HepG2 (cell line): ENCODE measurements at regions not wholly inside any gene's neighbourhood (a gene's known extent, or its start where the extent isn't known, plus 50 kb on each side); places are given as distances from the start of the nearest gene placed in this dataset.

ENCODE experiments used
- ATAC-seq: fragments of 200-7000 bp; cut with Tn5 transposase; 3 replicates; pipeline ENCODE4 v1.9.1; 2020; ENCODE audit warnings: mild to moderate bottlenecking, moderate library complexity
- BruUV-seq: library from RNA; stranded (reverse); fragments of 400-500 nt; replicated peaks from 2 replicates; lab custom pipeline; 2021; lab: Mats Ljungman, UMichigan
- CTCF ChIA-PET: fragments of 300-600 bp; formaldehyde crosslinking; extraction: SDS; loops from one replicate; lab custom pipeline; 2021; ENCODE audit warnings: low total read pairs, inconsistent platforms, low intra/inter-chr PET ratio; lab: Yijun Ruan, JAX
- POLR2A ChIA-PET: fragments of 350-600 bp; sonication (Branson Sonifier 250); formaldehyde crosslinking; loops from one replicate; lab custom pipeline; 2020; ENCODE audit warnings: antibody characterized with exemption, inconsistent platforms; lab: Yijun Ruan, JAX
- DNase-seq: peaks from one replicate; pipeline ENCODE4 v3.0.0-alpha.2; 2015; ENCODE audit warnings: low spot score
- FAIRE-seq: peaks from 3 replicates; lab custom pipeline; 2011; peaks lifted over from hg19 to GRCh38; lab: Jason Lieb, UNC
- H2AFZ ChIP-seq: one replicate; pipeline ENCODE4 v1.6.1; 2011; ENCODE audit warnings: low read length, inconsistent platforms
- H3K27ac ChIP-seq: fragments of 300-600 bp; 3 replicates; pipeline ENCODE4 v1.8.0; 2011; ENCODE audit warnings: mixed run types, mild to moderate bottlenecking, mixed read lengths, low read length, inconsistent platforms; ENCODE audit not compliant: insufficient read depth; ENCODE audit errors: extremely low read length
- H3K27me3 ChIP-seq, 2 experiments: fragments of 200-600 bp in 1 of 2; 2 replicates in 1 of 2; 3 replicates in 1 of 2; pipeline versions ENCODE4 v1.6.0 to v1.8.0; 2011; ENCODE audit warnings: low read length in 2 of 2, mild to moderate bottlenecking in 2 of 2, moderate library complexity in 2 of 2, inconsistent platforms in 1 of 2; ENCODE audit not compliant: insufficient read depth in 2 of 2, control insufficient read depth in 1 of 2
- H3K36me3 ChIP-seq, 2 experiments: fragments of 200-600 bp in 1 of 2; replicated peaks in 1 of 2; 2 replicates in 1 of 2; 3 replicates in 1 of 2; pipeline versions ENCODE4 v1.5.1 to v1.8.0; 2011; ENCODE audit warnings: low read length in 2 of 2, inconsistent platforms in 1 of 2; ENCODE audit not compliant: insufficient read depth in 2 of 2, control insufficient read depth in 1 of 2
- H3K4me1 ChIP-seq: 2 replicates; pipeline ENCODE4 v1.5.1; 2012; ENCODE audit warnings: low read length, inconsistent platforms; ENCODE audit not compliant: insufficient read depth
- H3K4me2 ChIP-seq: 2 replicates; pipeline ENCODE4 v1.6.0; 2011; ENCODE audit warnings: low read depth, low read length, inconsistent platforms
- H3K4me3 ChIP-seq, 3 experiments: fragments of 200-600 bp in 1 of 3; sonication (generic), shearing (Covaris generic) in 1 of 3; replicated peaks in 1 of 3; 2 replicates each; pipeline ENCODE4 v1.5.1; 2011 to 2016; ENCODE audit warnings: low read length in 3 of 3, inconsistent platforms in 2 of 3, low read depth in 2 of 3, mild to moderate bottlenecking in 2 of 3, control low read depth in 1 of 3, mixed read lengths in 1 of 3; ENCODE audit not compliant: insufficient read depth in 1 of 3
- H3K79me2 ChIP-seq: one replicate; pipeline ENCODE4 v1.6.1; 2011; ENCODE audit warnings: low read length, inconsistent platforms; ENCODE audit not compliant: insufficient read depth
- H3K9ac ChIP-seq: 2 replicates; pipeline ENCODE4 v1.6.0; 2011; ENCODE audit warnings: mild to moderate bottlenecking, low read depth, low read length, inconsistent platforms; ENCODE audit not compliant: insufficient read depth
- H3K9me3 ChIP-seq: 2 replicates; pipeline ENCODE4 v1.5.1; 2012; ENCODE audit warnings: mild to moderate bottlenecking, low read length
- H4K20me1 ChIP-seq: 2 replicates; pipeline ENCODE4 v1.6.0; 2011; ENCODE audit warnings: inconsistent platforms, mild to moderate bottlenecking, low read length, moderate library complexity; ENCODE audit not compliant: insufficient read depth
- ATF2 ChIP-seq: sonication (generic); formaldehyde crosslinking; IDR thresholded peaks from 2 replicates; pipeline ENCODE4 v1.4.0; 2020; ENCODE audit warnings: missing genetic modification reagents
- BRD4 ChIP-seq: sonication (generic); formaldehyde crosslinking; IDR thresholded peaks from 2 replicates; pipeline ENCODE4 v1.4.0; 2020; ENCODE audit warnings: missing genetic modification reagents
- CREB3 ChIP-seq: sonication (generic); formaldehyde crosslinking; IDR thresholded peaks from 2 replicates; pipeline ENCODE4 v1.5.0; 2020; ENCODE audit warnings: missing genetic modification reagents
- CREM ChIP-seq, 2 experiments: sonication (generic) in 1 of 2; formaldehyde crosslinking in 1 of 2; IDR thresholded peaks; 2 replicates each; pipeline versions ENCODE4 v1.4.0 to v1.6.1; 2016 to 2020; ENCODE audit warnings: antibody characterized with exemption in 1 of 2, mild to moderate bottlenecking in 1 of 2, missing genetic modification reagents in 1 of 2
- ESRRA ChIP-seq: sonication (generic); formaldehyde crosslinking; IDR thresholded peaks from 2 replicates; pipeline ENCODE4 v1.5.1; 2020; ENCODE audit warnings: mild to moderate bottlenecking, low read depth, missing genetic modification reagents
- ETV6 ChIP-seq: sonication (generic); formaldehyde crosslinking; conservative IDR thresholded peaks from 2 replicates; pipeline ENCODE4 v1.4.0; 2020; ENCODE audit warnings: missing genetic modification reagents
- EZH2 ChIP-seq: conservative IDR thresholded peaks from 2 replicates; pipeline ENCODE4 v1.6.1; 2012; ENCODE audit warnings: mild to moderate bottlenecking, low read depth, low read length, moderate library complexity
- HNRNPL ChIP-seq: fragments of 200-400 bp; formaldehyde crosslinking; IDR thresholded peaks from 2 replicates; pipeline ENCODE4 v1.6.1; 2017; ENCODE audit warnings: mild to moderate bottlenecking, low read depth, low read length
- HOMEZ ChIP-seq: IDR thresholded peaks from 2 replicates; pipeline ENCODE4 v1.6.1; 2016; ENCODE audit warnings: low read depth
- MBD4 ChIP-seq: IDR thresholded peaks from 2 replicates; pipeline ENCODE4 v1.6.1; 2012; ENCODE audit warnings: low read length, inconsistent platforms, borderline replicate concordance
- NKX3-1 ChIP-seq: sonication (generic); formaldehyde crosslinking; IDR thresholded peaks from 2 replicates; pipeline ENCODE4 v1.5.0; 2020; ENCODE audit warnings: missing genetic modification reagents
- NR2C2 ChIP-seq: sonication (generic); formaldehyde crosslinking; IDR thresholded peaks from 2 replicates; pipeline ENCODE4 v1.4.0; 2020; ENCODE audit warnings: missing genetic modification reagents, mild to moderate bottlenecking, moderate library complexity, borderline replicate concordance
- PHF8 ChIP-seq: sonication (generic); formaldehyde crosslinking; IDR thresholded peaks from 2 replicates; pipeline ENCODE4 v1.5.0; 2020; ENCODE audit warnings: missing genetic modification reagents
- SRY ChIP-seq: sonication (generic); formaldehyde crosslinking; IDR thresholded peaks from 2 replicates; pipeline ENCODE4 v1.8.0; 2022; ENCODE audit warnings: mild to moderate bottlenecking, missing genetic modification reagents
- TFDP2 ChIP-seq: sonication (generic); formaldehyde crosslinking; IDR thresholded peaks from 2 replicates; pipeline ENCODE4 v1.4.0; 2020; ENCODE audit warnings: missing genetic modification reagents
- ZNF136 ChIP-seq: sonication (generic); formaldehyde crosslinking; IDR thresholded peaks from 2 replicates; pipeline ENCODE4 v1.8.1; 2022; ENCODE audit warnings: low read depth, mild to moderate bottlenecking, moderate library complexity, missing genetic modification reagents
- ZNF383 ChIP-seq: sonication (generic); formaldehyde crosslinking; IDR thresholded peaks from 2 replicates; pipeline ENCODE4 v1.4.0; 2020; ENCODE audit warnings: missing genetic modification reagents, mild to moderate bottlenecking, borderline replicate concordance
- ZSCAN5A ChIP-seq: sonication (generic); formaldehyde crosslinking; IDR thresholded peaks from 2 replicates; pipeline ENCODE4 v1.8.0; 2022; ENCODE audit warnings: mild to moderate bottlenecking, missing genetic modification reagents, borderline replicate concordance
- WGBS: methylation state at CpG from one replicate; pipeline ENCODE4 v1.1.6; 2017; ENCODE audit warnings: low lambda C conversion rate; 5-methylcytosine and 5-hydroxymethylcytosine counted together
- in situ Hi-C: cut with HindIII; loops from 2 replicates; pipeline ENCODE4 v1.10.0; 2017; ENCODE audit warnings: low pct_unique_long_range_greater_than_20kb; ENCODE audit not compliant: extremely low pct_ligation_motif_present
- intact Hi-C: fragments of 100-400 bp; cut with micrococcal nuclease; formaldehyde crosslinking; loops from one replicate; pipeline ENCODE4 v1.10.0; 2022; ENCODE audit not compliant: unreplicated experiment

GRCh38 chr12:41634091-41634490, 446.0 kb downstream of the PDZRN4 start:
- intact Hi-C loops, result no loop called here
- Histone ChIP-seq H3K4me3 (no peak overlapping the region), H3K27me3 (no peaks in the 10 kb centered on the region), H3K4me1 (no peaks in the 10 kb centered on the region), H3K36me3 (no peaks in the 10 kb centered on the region), H3K9ac (no peak overlapping the region), H3K27ac (no peak overlapping the region), H3K79me2 (no peaks in the 10 kb centered on the region), H3K4me2 (no peak overlapping the region), H2AFZ (no peak overlapping the region), H4K20me1 (no peaks in the 10 kb centered on the region), H3K9me3 (no peaks in the 10 kb centered on the region)
- FAIRE-seq, result no peak
- no peak for ATAC-seq
- POLR2A ChIA-PET, result no interaction called here
- CTCF ChIA-PET, result no interaction called here
- no TSS peak for BruUV-seq
- in situ Hi-C loops, result no loop called here
- DNase-seq, result no peak
- WGBS, result 32% methylated on average over 4 of the region's 4 CpGs
- TF ChIP-seq ZNF383 (CRISPR knock-in tag), result no peak
- no peak for TF ChIP-seq PHF8 (CRISPR knock-in tag)
- no peak for TF ChIP-seq HOMEZ (CRISPR knock-in tag)
- TF ChIP-seq CREB3, result no peak
- TF ChIP-seq HNRNPL, result no peak
- TF ChIP-seq MBD4, result no peak
- TF ChIP-seq CREM (IDR thresholded peaks at IDR 0.05), result no peak
- TF ChIP-seq CREM (CRISPR knock-in tag; IDR thresholded peaks at IDR 0.05), result no peak
- no peak for TF ChIP-seq TFDP2 (CRISPR knock-in tag)
- TF ChIP-seq SRY (CRISPR knock-in tag), result no peak
- TF ChIP-seq EZH2, result no peak
- no peak for TF ChIP-seq BRD4 (CRISPR knock-in tag)
- TF ChIP-seq NR2C2 (CRISPR knock-in tag), result no peak
- no peak for TF ChIP-seq ZNF136
- no peak for TF ChIP-seq NKX3-1 (CRISPR knock-in tag)
- no peak for TF ChIP-seq ATF2 (CRISPR knock-in tag)
- no peak for TF ChIP-seq ESRRA
- no peak for TF ChIP-seq ZSCAN5A
- no peak for TF ChIP-seq ETV6 (CRISPR knock-in tag)
